GM12801 (cell line): ENCODE measurements at regions not wholly inside any gene's neighbourhood (a gene's known extent, or its start where the extent isn't known, plus 50 kb on each side); places are given as distances from the start of the nearest gene placed in this dataset.

Experiments
- CTCF ChIP-seq: IDR thresholded peaks from one replicate; pipeline ENCODE4 v1.5.1; 2011; ENCODE audit warnings: control low read depth; ENCODE audit not compliant: insufficient read length; ENCODE audit errors: extremely low read depth

- no peak for TF ChIP-seq CTCF
These were observed 205.4 kb upstream of the SNX19 start for GRCh38 chr11:131121426-131122333.

- no peak for TF ChIP-seq CTCF
These were observed 206.2 kb upstream of the SNX19 start for GRCh38 chr11:131122448-131122847.

GRCh38 chr11:131129474-131129873 is 213.2 kb upstream of the SNX19 start:
- TF ChIP-seq CTCF, result no peak

- no peak for TF ChIP-seq CTCF
These were observed 219.3 kb upstream of the SNX19 start for GRCh38 chr11:131135611-131136010.

GRCh38 chr11:131136486-131136885 is 220.2 kb upstream of the SNX19 start:
- no peak for TF ChIP-seq CTCF

- no peak for TF ChIP-seq CTCF
These were observed 220.8 kb upstream of the SNX19 start for GRCh38 chr11:131137046-131137445.

- no peak for TF ChIP-seq CTCF
These were observed 222.5 kb upstream of the SNX19 start for GRCh38 chr11:131138731-131139130.
